GM23248 (cell line): ENCODE measurements at regions not wholly inside any gene's neighbourhood (a gene's known extent, or its start where the extent isn't known, plus 50 kb on each side); places are given as distances from the start of the nearest gene placed in this dataset.

Experiments
- EZH2 ChIP-seq: fragments of 200-600 bp; sonication (generic); IDR thresholded peaks from 2 replicates; pipeline ENCODE4 v1.6.1; 2018; ENCODE audit warnings: antibody characterized with exemption, mild to moderate bottlenecking; ENCODE audit not compliant: insufficient read depth, poor library complexity, severe bottlenecking
- EZH2phosphoT487 ChIP-seq: fragments of 200-600 bp; sonication (generic); IDR thresholded peaks from 2 replicates; pipeline ENCODE4 v1.6.1; 2018; ENCODE audit warnings: antibody characterized with exemption, moderate library complexity, mild to moderate bottlenecking, low read depth; ENCODE audit not compliant: insufficient read depth

DNA sequence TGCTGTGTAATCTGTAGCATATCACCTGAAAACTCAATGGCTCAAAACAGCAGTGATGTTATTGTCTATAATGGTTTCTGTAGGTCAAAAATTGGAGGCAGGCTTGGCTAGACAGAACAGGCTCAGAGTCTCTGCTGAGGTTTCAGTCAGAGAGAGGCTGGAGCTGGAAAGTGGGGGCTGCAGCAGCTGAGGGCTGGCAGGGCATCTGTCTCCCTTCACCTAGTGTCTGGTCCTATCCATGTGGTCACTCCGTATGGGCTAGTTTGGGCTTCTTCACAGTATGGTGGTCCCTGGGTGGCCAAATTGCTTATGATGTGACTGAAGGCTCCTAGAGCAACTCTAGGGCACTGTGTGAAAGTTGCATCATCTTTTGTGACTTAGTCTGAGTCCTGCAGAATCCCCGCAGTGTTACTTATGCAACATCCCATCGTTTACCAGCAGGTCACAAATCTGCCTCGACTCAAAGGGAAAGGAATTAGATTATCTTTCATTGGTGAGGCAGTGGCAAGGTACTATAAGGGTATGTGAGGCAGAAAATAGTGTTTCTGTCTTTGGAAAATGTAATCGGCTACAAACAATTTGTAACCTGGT is 497.0 kb downstream of the EPHA7 start:
- TF ChIP-seq EZH2phosphoT487: no peak
- no peak for TF ChIP-seq EZH2
